Panc1 (cell line): ENCODE measurements at regions not wholly inside any gene's neighbourhood (a gene's known extent, or its start where the extent isn't known, plus 50 kb on each side); places are given as distances from the start of the nearest gene placed in this dataset.

Source experiments
- ATAC-seq: fragments of 200-7000 bp; cut with Tn5 transposase; 2 replicates; pipeline ENCODE4 v1.9.1; 2020; ENCODE audit warnings: mild to moderate bottlenecking, moderate library complexity
- BruUV-seq: library from RNA; stranded (reverse); fragments of 400-500 nt; replicated peaks from 2 replicates; lab custom pipeline; 2021; lab: Mats Ljungman, UMichigan
- CTCF ChIA-PET: fragments of 300-600 bp; sonication (Branson Sonifier 250); formaldehyde crosslinking; loops from one replicate; lab custom pipeline; 2022; ENCODE audit warnings: antibody characterized with exemption; lab: Charles Lee
- POLR2A ChIA-PET: fragments of 300-600 bp; sonication (Branson Sonifier 250); formaldehyde crosslinking; loops from one replicate; lab custom pipeline; 2022; ENCODE audit warnings: antibody characterized with exemption; lab: Charles Lee
- DNase-seq: peaks from one replicate; pipeline ENCODE4 v3.0.0-alpha.2; 2010; ENCODE audit warnings: low read depth, low spot score
- H3K27ac ChIP-seq: 2 replicates; pipeline ENCODE4 v1.5.1; 2011; ENCODE audit warnings: mild to moderate bottlenecking, low read length, inconsistent platforms
- H3K27me3 ChIP-seq: fragments of 200-500 bp; sonication (Bioruptor generic); 2 replicates; pipeline ENCODE4 v1.6.0; 2014; ENCODE audit warnings: low read length, inconsistent platforms; ENCODE audit not compliant: control insufficient read depth, insufficient read depth
- H3K36me3 ChIP-seq: fragments of 200-500 bp; sonication (Bioruptor generic); 2 replicates; pipeline ENCODE4 v1.5.1; 2014; ENCODE audit warnings: inconsistent platforms, mild to moderate bottlenecking, low read length, moderate library complexity; ENCODE audit not compliant: control insufficient read depth, insufficient read depth
- H3K4me1 ChIP-seq: 2 replicates; pipeline ENCODE4 v1.5.1; 2011; ENCODE audit warnings: inconsistent platforms, mild to moderate bottlenecking, low read length, moderate library complexity; ENCODE audit not compliant: control insufficient read depth, insufficient read depth
- H3K4me3 ChIP-seq, 2 experiments: 2 replicates each; pipeline ENCODE4 v1.5.1; 2011 to 2012; ENCODE audit warnings: low read depth in 2 of 2, low read length in 2 of 2, mild to moderate bottlenecking in 2 of 2, inconsistent platforms in 1 of 2, moderate library complexity in 1 of 2
- H3K9me3 ChIP-seq: fragments of 200-500 bp; sonication (Bioruptor generic); 2 replicates; pipeline ENCODE4 v1.5.1; 2014; ENCODE audit warnings: low read depth, mild to moderate bottlenecking, inconsistent platforms, low read length, moderate library complexity; ENCODE audit not compliant: control insufficient read depth, insufficient read depth
- CTCF ChIP-seq: fragments of 450-650 bp; IDR thresholded peaks from 2 replicates; pipeline ENCODE4 v1.5.1; 2017; ENCODE audit warnings: mild to moderate bottlenecking
- POLR2AphosphoS5 ChIP-seq: IDR thresholded peaks from 2 replicates; pipeline ENCODE4 v1.6.1; 2012; ENCODE audit warnings: mild to moderate bottlenecking, low read depth, low read length, moderate library complexity
- REST ChIP-seq, 2 experiments: IDR thresholded peaks; 2 replicates each; pipeline ENCODE4 v1.6.1; 2011 to 2012; ENCODE audit warnings: low read depth in 2 of 2, control low read depth in 1 of 2, low read length in 1 of 2, mild to moderate bottlenecking in 1 of 2, moderate library complexity in 1 of 2; ENCODE audit not compliant: insufficient read depth in 1 of 2
- SIN3A ChIP-seq: IDR thresholded peaks from 2 replicates; pipeline ENCODE4 v1.6.1; 2012; ENCODE audit warnings: low read depth, mild to moderate bottlenecking, low read length, moderate library complexity, borderline replicate concordance; ENCODE audit not compliant: insufficient read depth
- TCF7L2 ChIP-seq: IDR thresholded peaks from 2 replicates; pipeline ENCODE4 v1.6.1; 2011; ENCODE audit warnings: mild to moderate bottlenecking, low read depth, low read length, inconsistent platforms
- in situ Hi-C: cut with HindIII; loops from 2 replicates; pipeline ENCODE4 v1.10.0; 2016; ENCODE audit warnings: low sequenced_read_pairs, low pct_unique_long_range_greater_than_20kb
- intact Hi-C: fragments of 100-400 bp; cut with micrococcal nuclease; formaldehyde crosslinking; loops from one replicate; pipeline ENCODE4 v1.10.0; 2022; ENCODE audit not compliant: unreplicated experiment

GRCh38 chr14:44576356-44576755, 69.3 kb upstream of the FSCB start:
- Histone ChIP-seq H3K36me3 (no peaks in the 10 kb centered on the region), H3K4me1 (no peaks in the 10 kb centered on the region), H3K27me3 (no peaks in the 10 kb centered on the region), H3K27ac (no peak overlapping the region), H3K9me3 (no peaks in the 10 kb centered on the region), H3K4me3 (no peak overlapping the region)
- in situ Hi-C loops, result no loop called here
- no TSS peak for BruUV-seq
- no peak for ATAC-seq
- intact Hi-C loops, result no loop called here
- TF ChIP-seq SIN3A (no peak), REST (IDR thresholded peaks at IDR 0.05; ENCODE audit: insufficient read depth in 1 of 2, low read depth in 2 of 2, low read length in 1 of 2) (no peak), TCF7L2 (no peak), CTCF (no peak), POLR2AphosphoS5 (no peak)
- POLR2A ChIA-PET, result no interaction called here
- CTCF ChIA-PET, result no interaction called here
- no peak for DNase-seq

GRCh38 chr14:44567997-44568396, 60.9 kb upstream of the FSCB start:
- no peaks in the 10 kb centered on the region for H3K4me1 ChIP-seq
- TF ChIP-seq REST (IDR thresholded peaks at IDR 0.05; ENCODE audit: insufficient read depth in 1 of 2, low read depth in 2 of 2, low read length in 1 of 2), result no peak
- TF ChIP-seq POLR2AphosphoS5, result no peak
- no peak for TF ChIP-seq CTCF
- TF ChIP-seq SIN3A, result no peak
- no peak for TF ChIP-seq TCF7L2
- BruUV-seq, result no TSS peak
- ChIA-PET CTCF (no interaction called here), POLR2A (no interaction called here)
- H3K4me3 ChIP-seq, result no peak overlapping the region
- no peaks in the 10 kb centered on the region for H3K9me3 ChIP-seq
- intact Hi-C loops, result no loop called here
- ATAC-seq (no peak), DNase-seq (no peak)
- no peaks in the 10 kb centered on the region for H3K36me3 ChIP-seq
- in situ Hi-C loops, result no loop called here
- H3K27ac ChIP-seq, result no peak overlapping the region
- H3K27me3 ChIP-seq, result no peaks in the 10 kb centered on the region
